IMR-90 (cell line): ENCODE measurements at regions not wholly inside any gene's neighbourhood (a gene's known extent, or its start where the extent isn't known, plus 50 kb on each side); places are given as distances from the start of the nearest gene placed in this dataset.
A peak's percentile ranks its signal among the peaks of the same experiment; 100 is the strongest.

Experiments used
- ATAC-seq: fragments of 200-7000 bp; cut with Tn5 transposase; 2 replicates; pipeline ENCODE4 v1.9.1; 2020; ENCODE audit warnings: low read depth, mild to moderate bottlenecking, moderate library complexity
- BruUV-seq: library from RNA; stranded (reverse); fragments of 400-500 nt; replicated peaks from 2 replicates; lab custom pipeline; 2021; lab: Mats Ljungman, UMichigan
- CTCF ChIA-PET: fragments of 300-600 bp; formaldehyde crosslinking; extraction: SDS; loops from one replicate; lab custom pipeline; 2021; ENCODE audit warnings: antibody characterized with exemption; lab: Yijun Ruan, JAX
- POLR2A ChIA-PET: fragments of 300-600 bp; sonication (Branson Sonifier 250); formaldehyde crosslinking; loops from one replicate; lab custom pipeline; 2022; ENCODE audit warnings: antibody characterized with exemption; ENCODE audit not compliant: unreplicated experiment; lab: Charles Lee
- DNase-seq: peaks from one replicate; pipeline ENCODE4 v3.0.0; 2013
- H2AFZ ChIP-seq: replicated peaks from 2 replicates; pipeline ENCODE3; 2013; ENCODE audit warnings: low read length, mild to moderate bottlenecking; ENCODE audit not compliant: poor library complexity
- H2AK5ac ChIP-seq: 2 replicates; pipeline ENCODE4 v1.6.1; 2013; ENCODE audit warnings: low read depth, low read length, inconsistent platforms
- H2AK9ac ChIP-seq: replicated peaks from 2 replicates; pipeline ENCODE3; 2013; ENCODE audit warnings: mild to moderate bottlenecking, low read depth, low read length, moderate library complexity; ENCODE audit not compliant: poor library complexity
- H2BK120ac ChIP-seq: 2 replicates; pipeline ENCODE4 v1.6.1; 2013; ENCODE audit warnings: low read depth, low read length, inconsistent platforms
- H2BK15ac ChIP-seq: 3 replicates; pipeline ENCODE4 v1.6.1; 2013; ENCODE audit warnings: low read depth, low read length, inconsistent platforms
- H2BK20ac ChIP-seq: 2 replicates; pipeline ENCODE4 v1.6.1; 2013; ENCODE audit warnings: low read depth, mild to moderate bottlenecking, inconsistent platforms, low read length, moderate library complexity
- H2BK5ac ChIP-seq: 2 replicates; pipeline ENCODE4 v1.6.1; 2013; ENCODE audit warnings: mild to moderate bottlenecking, low read depth, low read length, inconsistent platforms; ENCODE audit not compliant: poor library complexity, severe bottlenecking
- H3K14ac ChIP-seq: replicated peaks from 2 replicates; pipeline ENCODE4 v1.6.1; 2013; ENCODE audit warnings: low read depth, low read length, inconsistent platforms
- H3K18ac ChIP-seq: 2 replicates; pipeline ENCODE4 v1.6.1; 2013; ENCODE audit warnings: low read depth, low read length, control low read depth
- H3K23ac ChIP-seq: 2 replicates; pipeline ENCODE4 v1.6.1; 2013; ENCODE audit warnings: low read depth, low read length, inconsistent platforms
- H3K27ac ChIP-seq: 2 replicates; pipeline ENCODE4 v1.5.1; 2013; ENCODE audit warnings: mild to moderate bottlenecking, control low read depth, low read length; ENCODE audit not compliant: insufficient read depth
- H3K27me3 ChIP-seq: 2 replicates; pipeline ENCODE4 v1.6.1; 2013; ENCODE audit warnings: low read length; ENCODE audit not compliant: control insufficient read depth, insufficient read depth
- H3K36me3 ChIP-seq: 2 replicates; pipeline ENCODE4 v1.6.1; 2013; ENCODE audit warnings: low read length, mixed read lengths; ENCODE audit not compliant: control insufficient read depth, insufficient read depth
- H3K4ac ChIP-seq: 2 replicates; pipeline ENCODE4 v1.6.1; 2013; ENCODE audit warnings: low read depth, low read length, inconsistent platforms
- H3K4me1 ChIP-seq: 2 replicates; pipeline ENCODE4 v1.6.1; 2013; ENCODE audit warnings: low read length, mixed read lengths; ENCODE audit not compliant: control insufficient read depth, insufficient read depth
- H3K4me2 ChIP-seq: 2 replicates; pipeline ENCODE4 v1.6.1; 2013; ENCODE audit warnings: low read depth, mild to moderate bottlenecking, control low read depth, low read length, moderate library complexity
- H3K4me3 ChIP-seq: 2 replicates; pipeline ENCODE4 v1.5.1; 2013; ENCODE audit warnings: low read depth, mild to moderate bottlenecking, control low read depth, low read length, moderate library complexity; ENCODE audit not compliant: insufficient read depth
- H3K56ac ChIP-seq: 2 replicates; pipeline ENCODE4 v1.6.1; 2013; ENCODE audit warnings: low read length, inconsistent platforms; ENCODE audit not compliant: insufficient read depth; ENCODE audit errors: extremely low read depth
- H3K79me1 ChIP-seq, 2 experiments: 2 replicates each; pipeline ENCODE4 v1.6.1; 2013; ENCODE audit warnings: low read length in 2 of 2, inconsistent platforms in 1 of 2, low read depth in 1 of 2
- H3K9ac ChIP-seq: 2 replicates; pipeline ENCODE4 v1.6.1; 2013; ENCODE audit warnings: low read depth, low read length, control low read depth
- H3K9me1 ChIP-seq: 2 replicates; pipeline ENCODE4 v1.6.1; 2013; ENCODE audit warnings: low read length, inconsistent platforms; ENCODE audit not compliant: insufficient read depth
- H3K9me3 ChIP-seq: 2 replicates; pipeline ENCODE4 v1.6.1; 2013; ENCODE audit warnings: low read length; ENCODE audit not compliant: control insufficient read depth, insufficient read depth
- H4K20me1 ChIP-seq: 2 replicates; pipeline ENCODE4 v1.6.1; 2013; ENCODE audit warnings: low read length, inconsistent platforms; ENCODE audit not compliant: insufficient read depth
- H4K5ac ChIP-seq: 2 replicates; pipeline ENCODE4 v1.6.1; 2013; ENCODE audit warnings: mild to moderate bottlenecking, low read depth, low read length, control low read depth
- H4K8ac ChIP-seq, 2 experiments: 2 replicates each; pipeline ENCODE4 v1.6.1; 2013; ENCODE audit warnings: low read depth in 2 of 2, low read length in 2 of 2, control low read depth in 1 of 2, inconsistent platforms in 1 of 2
- H4K91ac ChIP-seq: 2 replicates; pipeline ENCODE4 v1.6.1; 2013; ENCODE audit warnings: low read depth, low read length, inconsistent platforms; ENCODE audit not compliant: insufficient read depth
- CEBPB ChIP-seq: IDR thresholded peaks from 2 replicates; pipeline ENCODE4 v1.6.1; 2012; ENCODE audit warnings: low read depth, low read length, improper control_type of control experiment
- RAD21 ChIP-seq: IDR thresholded peaks from 2 replicates; pipeline ENCODE4 v1.6.1; 2012; ENCODE audit warnings: low read length, improper control_type of control experiment
- WGBS, 2 experiments: methylation state at CpG; one replicate each; pipeline versions ENCODE4 v1.1.5 to v1.1.7; 2013; ENCODE audit warnings: missing lambda C conversion rate in 2 of 2; ENCODE audit not compliant: insufficient read length in 1 of 2; ENCODE audit errors: extremely low coverage in 2 of 2; 5-methylcytosine and 5-hydroxymethylcytosine counted together
- dilution Hi-C: fragments of 300-500 bp; cut with HindIII; formaldehyde crosslinking; loops from one replicate; pipeline ENCODE4 v1.14.3; 2018; ENCODE audit warnings: low sequenced_read_pairs; ENCODE audit not compliant: unreplicated experiment
- in situ Hi-C: fragments of 300-500 bp; cut with MboI; formaldehyde crosslinking; loops from 3 replicates; pipeline ENCODE4 v1.14.3; 2019; ENCODE audit warnings: low sequenced_read_pairs, inconsistent platforms, mixed read lengths
- intact Hi-C: fragments of 100-400 bp; cut with micrococcal nuclease; formaldehyde crosslinking; loops from 2 replicates; pipeline ENCODE4 v1.10.0; 2022

GRCh38 chr7:42289473-42289872 lies 52.5 kb upstream of the GLI3 start:
- no peak overlapping the region for H2BK15ac ChIP-seq
- H2AFZ ChIP-seq, result no peak overlapping the region
- H3K23ac ChIP-seq, result no peak overlapping the region
- H3K4ac ChIP-seq, result no peak overlapping the region
- H4K5ac ChIP-seq, result no peak overlapping the region
- no peaks in the 10 kb centered on the region for H3K36me3 ChIP-seq
- H4K8ac ChIP-seq, result no peak overlapping the region
- no peak for ATAC-seq
- ChIA-PET CTCF (no interaction called here), POLR2A (no interaction called here)
- dilution Hi-C loops (no loop called here), intact Hi-C loops (no loop called here), in situ Hi-C loops (no loop called here)
- no peak for DNase-seq
- H2BK120ac ChIP-seq, result no peak overlapping the region
- H3K14ac ChIP-seq, result no peak overlapping the region
- no peak overlapping the region for H3K4me3 ChIP-seq
- H4K91ac ChIP-seq, result no peak overlapping the region
- H2AK5ac ChIP-seq, result no peak overlapping the region
- BruUV-seq, result no TSS peak
- no peaks in the 10 kb centered on the region for H4K20me1 ChIP-seq
- H3K4me2 ChIP-seq, result no peak overlapping the region
- TF ChIP-seq RAD21, result no peak
- TF ChIP-seq CEBPB, result peak; percentile 59
- H2BK20ac ChIP-seq, result no peak overlapping the region
- H2BK5ac ChIP-seq, result no peak overlapping the region
- no CpG with 5 or more reads among the region's 1 CpG for WGBS, 2 experiments
- peaks cover 16% of the 10 kb centered on the region for H3K27me3 ChIP-seq
- H3K18ac ChIP-seq, result no peak overlapping the region
- H3K79me1 ChIP-seq, result no peaks in the 10 kb centered on the region
- no peak overlapping the region for H3K27ac ChIP-seq
- no peaks in the 10 kb centered on the region for H3K9me1 ChIP-seq
- no peak overlapping the region for H3K9ac ChIP-seq
- H3K9me3 ChIP-seq, result no peaks in the 10 kb centered on the region
- no peaks in the 10 kb centered on the region for H3K4me1 ChIP-seq
- no peak overlapping the region for H3K56ac ChIP-seq
- H2AK9ac ChIP-seq, result no peak overlapping the region
